A204.1 (cell line): ENCODE measurements at regions not wholly inside any gene's neighbourhood (a gene's known extent, or its start where the extent isn't known, plus 50 kb on each side); places are given as distances from the start of the nearest gene placed in this dataset.

Experiments
- FAIRE-seq: peaks from 2 replicates; lab custom pipeline; 2012; peaks lifted over from hg19 to GRCh38; lab: Jason Lieb, UNC

DNA sequence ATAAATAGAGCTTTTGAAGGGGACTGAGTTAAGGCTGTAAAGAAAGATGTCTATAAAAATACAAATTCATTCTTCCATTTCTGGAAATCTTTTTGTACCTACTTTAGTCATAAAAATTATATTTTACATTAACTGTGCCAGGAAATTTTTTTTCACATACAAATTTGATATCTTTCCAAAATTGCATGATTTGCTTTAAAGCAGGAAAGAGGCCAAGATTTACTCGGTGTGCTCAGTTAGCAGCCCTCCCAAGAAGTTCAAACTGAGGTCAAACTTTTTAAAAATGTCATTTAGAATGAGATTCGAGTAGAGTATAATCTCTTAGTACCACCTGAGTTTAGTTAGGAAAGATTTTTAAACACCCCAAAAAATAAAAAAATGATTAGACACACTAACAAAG lies 173.2 kb upstream of the GRIP1 start:
- no peak for FAIRE-seq

- no peak for FAIRE-seq
Observed at GRCh38 chr12:66852765-66853164, 173.9 kb upstream of the GRIP1 start.

GRCh38 chr12:66859751-66860440 lies 181.0 kb upstream of the GRIP1 start:
- FAIRE-seq: no peak

- FAIRE-seq: peak; percentile 90
Observed at GRCh38 chr12:66860752-66861750, 182.2 kb upstream of the GRIP1 start.

- no peak for FAIRE-seq
Observed at GRCh38 chr12:66862356-66862985, 183.6 kb upstream of the GRIP1 start.

- no peak for FAIRE-seq
Observed at GRCh38 chr12:66863276-66863675, 184.4 kb upstream of the GRIP1 start.

DNA sequence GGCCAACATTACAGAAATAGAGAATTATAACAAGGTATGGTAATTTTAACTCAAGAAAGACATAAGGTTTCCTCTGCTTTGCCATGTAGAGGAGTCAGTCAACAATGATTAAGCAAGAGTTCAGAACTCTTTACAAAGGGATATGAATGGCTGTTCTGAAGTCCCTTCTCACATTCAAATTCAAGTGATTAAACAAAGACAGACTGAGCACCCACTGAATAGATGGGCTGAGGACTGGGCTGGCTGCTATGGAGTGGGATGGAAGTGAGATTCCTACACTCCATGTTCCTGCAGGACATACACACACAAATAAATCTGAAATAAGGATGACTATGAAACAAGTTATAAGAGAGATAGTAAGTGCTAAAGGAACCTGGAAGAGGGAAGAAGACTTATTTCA lies 199.0 kb upstream of the GRIP1 start:
- no peak for FAIRE-seq

DNA sequence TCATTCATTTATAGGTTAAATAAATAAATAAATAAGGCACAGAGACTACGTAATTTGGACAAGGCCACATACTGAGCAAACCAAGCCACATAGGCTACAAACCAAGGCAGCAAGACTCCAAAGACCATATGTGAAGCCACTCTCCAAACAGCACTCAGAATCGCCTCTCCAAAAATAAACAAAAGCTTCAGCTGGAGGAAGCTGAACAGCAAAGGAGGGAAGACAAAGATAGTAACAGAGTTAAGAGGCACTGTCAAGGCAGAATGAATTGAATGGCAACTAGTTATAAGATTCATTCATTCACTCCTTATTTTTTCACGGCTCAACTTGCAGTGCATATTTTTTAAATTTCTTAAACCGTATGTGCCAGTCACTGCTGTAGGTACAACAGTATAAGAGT lies 200.5 kb upstream of the GRIP1 start:
- no peak for FAIRE-seq

GRCh38 chr12:66881386-66881785 lies 202.5 kb upstream of the GRIP1 start:
- FAIRE-seq: no peak

DNA sequence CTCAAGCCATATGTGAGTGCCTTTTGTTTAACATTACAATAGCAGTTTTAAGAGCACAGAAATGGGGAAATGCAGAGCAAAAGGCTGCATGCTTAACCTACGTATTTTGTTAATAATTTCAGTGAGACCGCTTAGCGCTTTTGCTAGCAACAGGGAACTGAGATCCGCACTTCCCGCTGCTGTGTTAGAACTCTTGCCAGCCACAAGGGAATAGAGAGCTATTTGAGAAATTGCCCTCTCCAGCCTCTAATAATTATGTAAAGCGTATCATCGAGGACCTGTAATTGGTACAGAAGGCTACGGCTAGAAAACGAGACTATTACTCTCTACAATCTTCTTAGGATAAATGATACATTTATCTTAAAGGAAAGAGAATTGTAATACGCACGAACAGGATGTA lies 205.2 kb upstream of the GRIP1 start:
- no peak for FAIRE-seq

DNA sequence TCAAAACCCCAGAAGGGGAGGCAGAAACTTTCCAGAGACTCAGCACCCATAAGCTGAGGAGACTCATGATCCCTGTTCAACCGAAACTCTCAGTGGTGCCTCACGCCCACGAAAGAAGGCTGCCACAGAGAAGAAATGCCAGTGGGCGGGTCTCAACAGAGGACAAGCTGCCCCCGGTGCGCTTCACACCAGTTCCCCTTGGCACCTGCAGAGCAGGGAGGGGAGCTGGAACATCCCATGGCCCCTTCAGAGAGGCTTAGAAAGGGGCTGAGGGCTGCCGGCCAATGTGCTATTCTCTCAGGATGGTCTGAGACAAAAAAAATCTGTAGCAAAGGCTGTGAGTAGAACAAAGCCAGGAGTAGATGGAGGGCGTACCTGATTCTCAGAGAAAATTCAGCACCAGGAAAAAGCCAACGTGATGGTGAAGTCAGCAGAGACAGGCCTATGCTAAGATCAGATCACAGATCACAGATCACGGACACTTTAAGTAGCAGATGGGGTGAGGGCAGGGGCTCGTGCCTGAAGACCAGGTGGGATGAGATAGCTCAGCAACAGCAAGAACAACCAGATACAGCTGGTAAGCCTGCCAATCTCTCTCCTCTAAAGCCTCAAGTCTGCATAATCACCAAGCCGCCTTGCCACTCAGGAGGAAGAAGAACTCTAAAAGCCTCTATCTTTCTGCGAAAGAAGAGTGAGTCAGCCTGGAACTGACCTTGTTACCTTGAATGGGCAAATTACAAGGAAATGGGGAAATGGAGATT lies 206.4 kb upstream of the GRIP1 start:
- no peak for FAIRE-seq

DNA sequence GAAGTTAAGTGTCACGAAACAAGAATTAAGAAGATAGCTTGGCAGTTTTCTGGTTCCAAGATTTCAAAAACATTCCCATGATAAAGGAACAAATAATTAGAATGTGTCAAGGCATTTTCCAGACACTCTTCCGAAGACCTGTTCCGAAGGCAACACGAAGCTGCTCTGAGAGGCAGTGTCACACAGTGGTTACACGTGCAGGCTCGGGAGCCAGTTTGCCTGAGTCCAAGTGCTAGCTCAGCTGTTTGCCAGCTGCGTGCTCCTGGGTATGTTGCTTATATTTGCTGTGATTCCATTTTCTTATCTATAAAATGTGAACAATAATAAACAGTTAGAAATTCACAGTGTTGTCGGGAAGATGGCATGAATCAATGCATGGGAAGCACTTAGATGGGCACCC lies 217.9 kb upstream of the GRIP1 start:
- no peak for FAIRE-seq

GRCh38 chr12:66898700-66899469 lies 220.0 kb upstream of the GRIP1 start:
- no peak for FAIRE-seq

- FAIRE-seq: no peak
Observed at GRCh38 chr12:66899588-66899987, 220.7 kb upstream of the GRIP1 start.

GRCh38 chr12:66900616-66901015 lies 221.7 kb upstream of the GRIP1 start:
- FAIRE-seq: no peak

- FAIRE-seq: no peak
Observed at GRCh38 chr12:66901138-66901932, 222.5 kb upstream of the GRIP1 start.

GRCh38 chr12:66902020-66902419 lies 223.1 kb upstream of the GRIP1 start:
- no peak for FAIRE-seq

DNA sequence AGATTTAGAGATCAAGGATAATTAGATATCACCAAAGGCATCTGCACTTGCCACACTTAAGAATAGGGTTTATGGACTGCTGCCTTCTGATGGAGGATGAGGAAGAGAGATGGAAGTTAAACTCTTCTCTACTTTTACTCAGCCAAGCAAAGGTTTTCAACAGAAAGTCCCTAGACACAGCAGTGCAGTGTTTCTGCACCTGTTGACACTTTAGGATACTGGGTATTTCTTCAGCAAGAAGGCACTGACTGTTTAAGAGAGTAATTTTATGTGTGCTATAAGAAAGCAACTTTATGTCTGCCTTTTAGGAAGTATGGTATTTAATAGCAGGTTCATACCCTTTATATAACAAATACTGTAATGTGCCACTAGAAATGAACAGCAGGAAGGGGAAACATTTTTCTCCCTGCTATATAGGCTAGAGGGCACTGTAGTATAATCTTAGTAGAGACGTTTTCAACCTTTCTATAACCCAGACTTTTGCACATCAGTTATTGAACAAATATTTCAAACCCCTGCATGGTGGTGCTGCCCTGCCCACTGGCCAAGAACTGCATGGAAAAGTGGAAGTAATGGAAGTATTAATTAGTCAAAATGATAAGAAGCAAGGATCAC lies 225.0 kb upstream of the GRIP1 start:
- FAIRE-seq: no peak

GRCh38 chr12:66905201-66905600 lies 226.3 kb upstream of the GRIP1 start:
- no peak for FAIRE-seq

- FAIRE-seq: no peak
Observed at GRCh38 chr12:66910366-66910974, 231.6 kb upstream of the GRIP1 start.
